ENCODE measurements at regions not wholly inside any gene's neighbourhood (a gene's known extent, or its start where the extent isn't known, plus 50 kb on each side); places are given as distances from the start of the nearest gene placed in this dataset.

DNA sequence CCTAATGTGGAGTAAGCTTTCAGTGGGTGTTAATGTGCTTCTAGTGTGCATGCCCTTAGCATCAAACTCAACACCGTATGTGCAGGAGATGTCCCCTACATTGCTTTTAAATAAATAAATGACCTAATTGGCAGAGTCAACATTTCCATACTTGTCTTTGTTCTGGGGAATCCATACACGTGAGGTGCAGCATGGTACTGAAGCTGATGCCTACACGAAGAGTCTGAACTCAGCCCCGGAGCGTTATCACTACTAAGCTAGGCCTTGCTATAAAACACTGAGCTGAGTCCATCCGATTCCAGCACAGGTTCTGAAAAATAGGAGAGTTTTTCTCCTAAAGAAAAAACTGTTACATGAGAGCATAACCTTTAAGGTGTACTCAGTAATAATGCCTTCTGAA lies 125.0 kb upstream of the DYRK2 start:
- Histone ChIP-seq H3K27me3 (replicated peaks in 1 of 7) (no peaks in the 10 kb centered on the region), H3K4me3 (no peak overlapping the region), H3K4me1 (no peaks in the 10 kb centered on the region), H3K36me3 (no peaks in the 10 kb centered on the region), H3K27ac (no peak overlapping the region), H3K9me3 (no peaks in the 10 kb centered on the region)
- TF ChIP-seq POLR2AphosphoS5 (IDR thresholded peaks at IDR 0.05) (no peak), POLR2A (IDR thresholded peaks at IDR 0.05) (no peak)
- TF ChIP-seq, protein P1, sequence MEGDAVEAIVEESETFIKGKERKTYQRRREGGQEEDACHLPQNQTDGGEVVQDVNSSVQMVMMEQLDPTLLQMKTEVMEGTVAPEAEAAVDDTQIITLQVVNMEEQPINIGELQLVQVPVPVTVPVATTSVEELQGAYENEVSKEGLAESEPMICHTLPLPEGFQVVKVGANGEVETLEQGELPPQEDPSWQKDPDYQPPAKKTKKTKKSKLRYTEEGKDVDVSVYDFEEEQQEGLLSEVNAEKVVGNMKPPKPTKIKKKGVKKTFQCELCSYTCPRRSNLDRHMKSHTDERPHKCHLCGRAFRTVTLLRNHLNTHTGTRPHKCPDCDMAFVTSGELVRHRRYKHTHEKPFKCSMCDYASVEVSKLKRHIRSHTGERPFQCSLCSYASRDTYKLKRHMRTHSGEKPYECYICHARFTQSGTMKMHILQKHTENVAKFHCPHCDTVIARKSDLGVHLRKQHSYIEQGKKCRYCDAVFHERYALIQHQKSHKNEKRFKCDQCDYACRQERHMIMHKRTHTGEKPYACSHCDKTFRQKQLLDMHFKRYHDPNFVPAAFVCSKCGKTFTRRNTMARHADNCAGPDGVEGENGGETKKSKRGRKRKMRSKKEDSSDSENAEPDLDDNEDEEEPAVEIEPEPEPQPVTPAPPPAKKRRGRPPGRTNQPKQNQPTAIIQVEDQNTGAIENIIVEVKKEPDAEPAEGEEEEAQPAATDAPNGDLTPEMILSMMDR (IDR thresholded peaks at IDR 0.05 in 8 of 11, conservative IDR thresholded peaks at IDR 0.05 in 3 of 11), result no peak
- no peak for DNase-seq
- intact Hi-C loops (cut with DNase I; ENCODE audit: low total_unique reads), result no loop called here
- 87 to 95% (median 94%) methylated on average over 6 of the region's 6 CpGs for WGBS, 5 donors

DNA sequence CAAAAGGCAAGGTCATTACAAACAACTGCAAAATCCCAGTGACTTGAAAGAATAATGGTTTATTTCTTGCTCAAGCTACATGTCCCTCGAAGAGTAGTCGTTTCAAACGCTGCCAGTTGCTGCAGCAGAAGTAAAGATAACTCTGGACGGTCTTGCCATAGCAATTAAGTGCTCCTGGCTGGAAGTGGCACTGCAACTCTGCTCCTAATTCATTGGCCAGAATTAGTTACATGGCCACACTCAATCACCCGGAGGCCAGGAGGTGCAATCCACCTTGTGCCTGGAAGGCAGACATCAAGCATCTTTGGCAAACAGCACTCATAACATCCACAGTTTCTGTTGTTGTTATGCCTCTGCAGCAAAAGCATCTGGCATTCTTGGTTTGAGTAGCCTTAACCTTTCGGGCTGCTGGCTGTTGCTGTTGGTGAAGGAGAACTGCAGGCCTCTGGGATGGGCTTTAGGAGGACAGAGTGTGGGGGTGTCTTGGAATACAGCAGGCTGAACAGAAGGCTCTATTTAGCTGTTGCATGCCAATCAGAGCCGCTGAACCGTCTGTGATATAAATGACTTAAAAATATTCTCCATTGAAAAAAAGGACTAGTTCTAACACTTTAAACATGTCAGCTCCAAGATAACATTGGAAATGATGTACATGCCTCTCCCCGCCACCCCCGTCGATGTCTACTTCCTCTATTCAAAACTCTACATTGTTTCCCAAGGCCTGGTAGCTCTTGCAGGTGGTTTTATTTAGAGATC lies 123.5 kb upstream of the DYRK2 start:
- H3K27ac ChIP-seq, result no peak overlapping the region
- no peaks in the 10 kb centered on the region for H3K27me3 ChIP-seq (replicated peaks in 1 of 7)
- no peaks in the 10 kb centered on the region for H3K36me3 ChIP-seq
- WGBS, 5 donors, result 77 to 83% (median 81%) methylated on average over 11 of the region's 11 CpGs
- H3K4me3 ChIP-seq, result no peak overlapping the region
- no peaks in the 10 kb centered on the region for H3K9me3 ChIP-seq
- DNase-seq, result no peak
- TF ChIP-seq POLR2A (IDR thresholded peaks at IDR 0.05) (no peak), POLR2AphosphoS5 (IDR thresholded peaks at IDR 0.05) (no peak)
- TF ChIP-seq, protein P1 (IDR thresholded peaks at IDR 0.05 in 8 of 11, conservative IDR thresholded peaks at IDR 0.05 in 3 of 11), result no peak
- H3K4me1 ChIP-seq, result no peaks in the 10 kb centered on the region
- intact Hi-C loops (cut with DNase I; ENCODE audit: low total_unique reads), result no loop called here

DNA sequence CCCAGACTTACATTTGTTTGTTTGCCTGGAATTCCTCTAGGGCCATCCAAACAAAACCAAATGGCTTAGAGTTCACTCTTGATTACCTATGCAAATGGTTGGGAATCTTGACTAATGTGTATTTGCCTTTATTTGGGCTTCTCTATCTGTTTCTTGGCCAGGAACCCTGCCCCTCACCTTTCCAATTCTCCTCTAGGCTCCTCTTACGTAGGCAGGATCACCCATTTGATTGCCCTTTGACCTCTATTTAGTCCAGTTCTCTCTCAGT lies 123.0 kb upstream of the DYRK2 start:
- DNase-seq, result no peak
- Histone ChIP-seq H3K27me3 (replicated peaks in 1 of 7) (no peaks in the 10 kb centered on the region), H3K4me1 (no peaks in the 10 kb centered on the region), H3K36me3 (no peaks in the 10 kb centered on the region), H3K4me3 (no peak overlapping the region), H3K9me3 (no peaks in the 10 kb centered on the region), H3K27ac (no peak overlapping the region)
- WGBS, 5 donors, result 81 to 100% (median 82%) methylated on average over 1 of the region's 1 CpG
- TF ChIP-seq POLR2A (IDR thresholded peaks at IDR 0.05) (no peak), POLR2AphosphoS5 (IDR thresholded peaks at IDR 0.05) (no peak)
- TF ChIP-seq, protein P1 (IDR thresholded peaks at IDR 0.05 in 8 of 11, conservative IDR thresholded peaks at IDR 0.05 in 3 of 11), result no peak
- intact Hi-C loops (cut with DNase I; ENCODE audit: low total_unique reads), result no loop called here

DNA sequence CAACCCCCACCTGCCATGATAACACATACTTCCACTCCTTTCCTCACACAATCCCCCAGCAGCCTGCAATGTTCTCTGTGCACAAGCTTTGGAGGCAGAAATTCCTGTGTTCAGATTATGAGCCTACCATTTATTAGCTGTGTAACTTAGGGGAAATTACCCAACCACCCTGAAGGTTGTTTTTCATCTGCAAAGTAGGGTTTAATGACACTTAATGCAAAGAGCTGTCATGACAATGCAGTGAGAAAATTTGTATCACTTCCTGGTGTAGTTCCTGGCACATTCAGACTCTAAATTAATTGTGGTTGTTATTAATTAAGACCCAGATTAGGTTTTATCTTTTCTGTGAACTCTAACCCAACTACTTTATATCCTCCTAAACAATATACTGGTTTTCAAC lies 122.4 kb upstream of the DYRK2 start:
- intact Hi-C loops (cut with DNase I; ENCODE audit: low total_unique reads), result no loop called here

More for the DNA sequence above, 122.4 kb upstream of the DYRK2 start:
- Histone ChIP-seq H3K27me3 (replicated peaks in 1 of 7) (no peaks in the 10 kb centered on the region), H3K4me3 (no peak overlapping the region), H3K9me3 (no peaks in the 10 kb centered on the region), H3K27ac (no peak overlapping the region), H3K36me3 (no peaks in the 10 kb centered on the region), H3K4me1 (no peaks in the 10 kb centered on the region)
- no peak for DNase-seq
- no peak for TF ChIP-seq POLR2AphosphoS5 (IDR thresholded peaks at IDR 0.05)
- TF ChIP-seq, protein P1 (IDR thresholded peaks at IDR 0.05 in 8 of 11, conservative IDR thresholded peaks at IDR 0.05 in 3 of 11), result no peak
- TF ChIP-seq POLR2A (IDR thresholded peaks at IDR 0.05), result no peak

All from spleen (tissue), 11 donors.